GM23248 (cell line): ENCODE measurements at regions not wholly inside any gene's neighbourhood (a gene's known extent, or its start where the extent isn't known, plus 50 kb on each side); places are given as distances from the start of the nearest gene placed in this dataset.

Experiments
- DNase-seq: peaks from one replicate; pipeline ENCODE4 v3.0.0-alpha.2; 2015
- H2AFZ ChIP-seq: fragments of 200-600 bp; sonication (generic); 2 replicates; pipeline ENCODE4 v1.6.1; 2016; ENCODE audit warnings: antibody characterized with exemption
- H3F3A ChIP-seq: fragments of 200-600 bp; sonication (generic); 2 replicates; pipeline ENCODE4 v1.6.1; 2016; ENCODE audit warnings: mild to moderate bottlenecking, antibody characterized with exemption, mixed run types; ENCODE audit not compliant: insufficient read depth
- H3K27ac ChIP-seq: fragments of 200-600 bp; sonication (generic); 2 replicates; pipeline ENCODE4 v1.5.1; 2016; ENCODE audit warnings: mild to moderate bottlenecking
- H3K27me3 ChIP-seq: fragments of 200-600 bp; sonication (generic); replicated peaks from 2 replicates; pipeline ENCODE4 v1.6.1; 2016; ENCODE audit warnings: mild to moderate bottlenecking; ENCODE audit not compliant: insufficient read depth
- H3K36me3 ChIP-seq: fragments of 200-600 bp; sonication (generic); 2 replicates; pipeline ENCODE4 v1.6.1; 2016; ENCODE audit warnings: low read depth, mild to moderate bottlenecking
- H3K4me1 ChIP-seq: fragments of 200-600 bp; sonication (generic); 2 replicates; pipeline ENCODE4 v1.6.1; 2016; ENCODE audit warnings: mild to moderate bottlenecking; ENCODE audit not compliant: insufficient read depth
- H3K4me2 ChIP-seq: fragments of 200-600 bp; sonication (generic); one replicate; pipeline ENCODE4 v1.6.1; 2016; ENCODE audit warnings: mild to moderate bottlenecking; ENCODE audit not compliant: unreplicated experiment
- H3K4me3 ChIP-seq: fragments of 200-600 bp; sonication (generic); 2 replicates; pipeline ENCODE4 v1.5.1; 2016; ENCODE audit warnings: mild to moderate bottlenecking
- H3K79me2 ChIP-seq: fragments of 200-600 bp; sonication (generic); 2 replicates; pipeline ENCODE4 v1.6.1; 2016; ENCODE audit warnings: mild to moderate bottlenecking; ENCODE audit not compliant: insufficient read depth
- H3K9ac ChIP-seq: fragments of 200-600 bp; sonication (generic); 2 replicates; pipeline ENCODE4 v1.6.1; 2016; ENCODE audit warnings: mild to moderate bottlenecking
- H3K9me2 ChIP-seq: fragments of 200-600 bp; sonication (generic); 2 replicates; pipeline ENCODE4 v1.6.1; 2016; ENCODE audit warnings: mixed run types, mild to moderate bottlenecking, moderate library complexity; ENCODE audit not compliant: insufficient read depth
- H3K9me3 ChIP-seq: fragments of 200-600 bp; sonication (generic); one replicate; pipeline ENCODE4 v1.6.1; 2017; ENCODE audit warnings: low read depth
- H4K20me1 ChIP-seq: fragments of 200-600 bp; sonication (generic); 2 replicates; pipeline ENCODE4 v1.6.0; 2016; ENCODE audit not compliant: insufficient read depth
- EZH2 ChIP-seq: fragments of 200-600 bp; sonication (generic); IDR thresholded peaks from 2 replicates; pipeline ENCODE4 v1.6.1; 2018; ENCODE audit warnings: antibody characterized with exemption, mild to moderate bottlenecking; ENCODE audit not compliant: insufficient read depth, poor library complexity, severe bottlenecking
- EZH2phosphoT487 ChIP-seq: fragments of 200-600 bp; sonication (generic); IDR thresholded peaks from 2 replicates; pipeline ENCODE4 v1.6.1; 2018; ENCODE audit warnings: antibody characterized with exemption, moderate library complexity, mild to moderate bottlenecking, low read depth; ENCODE audit not compliant: insufficient read depth
- WGBS, 2 experiments: methylation state at CpG; one replicate each; pipeline ENCODE4 v1.1.6; 2015 to 2017; ENCODE audit warnings: low lambda C conversion rate in 2 of 2, low coverage in 1 of 2; ENCODE audit errors: missing lambda C conversion rate in 2 of 2; 5-methylcytosine and 5-hydroxymethylcytosine counted together
- in situ Hi-C: fragments of 300-500 bp; cut with MboI; formaldehyde crosslinking; loops from 2 replicates; pipeline ENCODE4 v1.15.0; 2020

DNA sequence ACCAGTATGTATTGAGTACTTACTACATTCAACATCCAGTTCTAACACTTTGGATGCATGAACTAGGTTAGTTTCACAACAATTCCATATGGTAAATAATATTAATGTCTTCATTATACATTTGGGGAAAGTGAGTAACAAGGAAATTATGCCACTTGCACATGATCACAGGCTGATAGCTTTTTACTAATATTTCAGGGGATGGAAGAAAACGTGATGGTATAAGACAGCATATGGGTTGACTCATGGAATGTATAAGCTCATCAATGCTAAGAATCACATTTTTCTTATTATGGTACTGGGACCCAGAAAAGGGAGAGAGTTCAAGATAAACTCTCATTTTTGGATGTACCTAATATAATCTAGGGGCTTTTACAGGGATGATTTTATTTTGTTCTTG lies 188.7 kb downstream of the MIAT start:
- Histone ChIP-seq H3K4me3 (no peak overlapping the region), H3K4me1 (no peaks in the 10 kb centered on the region), H3K79me2 (no peaks in the 10 kb centered on the region), H3K4me2 (no peak overlapping the region), H3K27me3 (no peaks in the 10 kb centered on the region), H3K36me3 (no peaks in the 10 kb centered on the region), H3F3A (no peaks in the 10 kb centered on the region; the same call in 1 of the 2 replicates), H3K9me2 (no peaks in the 10 kb centered on the region), H4K20me1 (no peaks in the 10 kb centered on the region), H2AFZ (no peak overlapping the region), H3K9me3 (no peaks in the 10 kb centered on the region), H3K9ac (no peak overlapping the region), H3K27ac (no peak overlapping the region)
- 78 to 81% methylated on average over 1 of the region's 1 CpG for WGBS, 2 experiments
- no peak for DNase-seq
- in situ Hi-C loops: loop anchor here (10.0 kb wide), 1 partner anchor 61 kb away; no protein-coding TSS in a partner anchor
- TF ChIP-seq EZH2 (no peak), EZH2phosphoT487 (no peak)

DNA sequence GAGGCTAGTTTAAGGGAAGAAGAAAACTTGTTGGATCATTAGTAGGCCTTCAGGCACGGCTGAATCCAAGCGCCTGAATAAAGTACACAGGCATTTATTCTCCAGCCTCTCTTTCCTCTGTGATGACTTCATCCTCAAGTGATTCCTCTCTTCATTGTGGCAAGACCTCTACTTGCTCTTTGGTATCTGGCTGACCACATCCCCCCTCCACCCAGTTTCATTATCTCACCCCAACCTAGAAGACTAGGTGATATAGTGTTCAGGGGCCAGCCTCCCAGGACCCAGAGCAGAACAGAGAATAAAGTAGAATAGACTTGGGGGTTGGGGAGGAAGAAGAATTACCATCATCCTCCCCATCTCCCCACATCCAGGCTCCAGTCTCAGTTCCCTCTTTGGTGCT lies 189.3 kb downstream of the MIAT start:
- no peaks in the 10 kb centered on the region for H3K36me3 ChIP-seq
- no peaks in the 10 kb centered on the region; the same call in 1 of the 2 replicates for H3F3A ChIP-seq
- H4K20me1 ChIP-seq: no peaks in the 10 kb centered on the region
- in situ Hi-C loops: loop anchor here (10.0 kb wide), 1 partner anchor 62 kb away; no protein-coding TSS in a partner anchor
- DNase-seq: no peak
- H3K9me3 ChIP-seq: no peaks in the 10 kb centered on the region
- no peaks in the 10 kb centered on the region for H3K79me2 ChIP-seq
- no peak overlapping the region for H2AFZ ChIP-seq
- H3K4me1 ChIP-seq: no peaks in the 10 kb centered on the region
- WGBS, 2 experiments: 96 to 97% methylated on average over 2 of the region's 2 CpGs
- no peak overlapping the region for H3K4me3 ChIP-seq
- no peaks in the 10 kb centered on the region for H3K27me3 ChIP-seq
- TF ChIP-seq EZH2 (no peak), EZH2phosphoT487 (no peak)
- H3K4me2 ChIP-seq: no peak overlapping the region
- H3K27ac ChIP-seq: no peak overlapping the region
- no peaks in the 10 kb centered on the region for H3K9me2 ChIP-seq
- H3K9ac ChIP-seq: no peak overlapping the region

DNA sequence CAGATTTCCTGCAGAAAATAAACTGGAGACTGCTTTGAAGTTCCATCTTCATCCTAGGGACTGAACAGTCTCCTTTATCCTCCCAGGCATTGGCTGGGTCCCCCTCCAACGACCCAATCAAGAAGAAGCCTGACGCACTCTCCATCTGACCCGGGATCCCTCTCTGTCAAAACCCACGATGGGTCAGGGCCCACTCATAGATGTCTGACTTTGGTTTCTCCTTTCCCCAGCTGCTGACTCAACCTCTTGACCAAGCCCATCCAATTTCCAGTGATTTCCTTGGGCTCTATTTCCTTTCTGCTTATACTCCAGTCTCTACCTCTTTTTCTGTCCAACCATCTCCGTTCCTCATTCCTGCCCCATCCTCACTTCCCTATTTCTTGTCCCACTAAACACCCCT lies 189.7 kb downstream of the MIAT start:
- Histone ChIP-seq H3K36me3 (no peaks in the 10 kb centered on the region), H3K9ac (no peak overlapping the region), H3K9me2 (no peaks in the 10 kb centered on the region), H3K4me1 (no peaks in the 10 kb centered on the region), H4K20me1 (no peaks in the 10 kb centered on the region), H2AFZ (no peak overlapping the region), H3K4me2 (no peak overlapping the region), H3K27ac (no peak overlapping the region), H3K27me3 (no peaks in the 10 kb centered on the region), H3K79me2 (no peaks in the 10 kb centered on the region), H3K4me3 (no peak overlapping the region), H3F3A (no peaks in the 10 kb centered on the region; the same call in 1 of the 2 replicates), H3K9me3 (no peaks in the 10 kb centered on the region)
- no peak for DNase-seq
- in situ Hi-C loops: loop anchor here (10.0 kb wide), 1 partner anchor 62 kb away; no protein-coding TSS in a partner anchor
- TF ChIP-seq EZH2phosphoT487 (no peak), EZH2 (no peak)
- 69 to 77% methylated on average over 5 of the region's 5 CpGs for WGBS, 2 experiments

DNA sequence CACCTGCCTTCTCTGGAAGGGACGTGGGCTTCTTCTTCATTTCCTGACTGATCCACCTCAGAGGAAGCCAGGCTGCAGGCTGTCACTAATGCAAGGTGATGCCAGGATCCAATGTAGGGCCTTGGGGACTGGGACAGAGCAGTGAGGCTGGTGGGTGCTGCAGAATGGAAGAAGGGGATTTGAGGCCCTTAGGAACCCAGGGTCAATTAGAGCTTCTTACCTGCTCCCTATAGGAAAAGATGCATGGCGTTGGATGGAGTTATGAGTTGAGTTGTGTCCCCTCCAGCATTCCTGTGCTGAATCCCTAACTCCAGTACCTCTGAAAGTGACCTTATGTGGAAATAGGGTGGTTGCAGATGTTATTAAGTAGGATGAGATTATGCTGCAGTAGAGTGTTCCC lies 190.4 kb downstream of the MIAT start:
- H3K9me2 ChIP-seq: no peaks in the 10 kb centered on the region
- H3K4me3 ChIP-seq: no peak overlapping the region
- no peak overlapping the region for H3K27ac ChIP-seq
- no peaks in the 10 kb centered on the region for H3K79me2 ChIP-seq
- in situ Hi-C loops: loop anchor here (10.0 kb wide), 1 partner anchor 63 kb away; no protein-coding TSS in a partner anchor
- H3K4me1 ChIP-seq: no peaks in the 10 kb centered on the region
- H2AFZ ChIP-seq: no peak overlapping the region
- DNase-seq: no peak
- no peak overlapping the region for H3K4me2 ChIP-seq
- 78 to 90% methylated on average over 2 of the region's 2 CpGs for WGBS, 2 experiments
- H4K20me1 ChIP-seq: no peaks in the 10 kb centered on the region
- no peaks in the 10 kb centered on the region for H3K9me3 ChIP-seq
- no peak overlapping the region for H3K9ac ChIP-seq
- H3F3A ChIP-seq: no peaks in the 10 kb centered on the region; the same call in 1 of the 2 replicates
- TF ChIP-seq EZH2phosphoT487 (no peak), EZH2 (no peak)
- H3K27me3 ChIP-seq: no peaks in the 10 kb centered on the region
- no peaks in the 10 kb centered on the region for H3K36me3 ChIP-seq

DNA sequence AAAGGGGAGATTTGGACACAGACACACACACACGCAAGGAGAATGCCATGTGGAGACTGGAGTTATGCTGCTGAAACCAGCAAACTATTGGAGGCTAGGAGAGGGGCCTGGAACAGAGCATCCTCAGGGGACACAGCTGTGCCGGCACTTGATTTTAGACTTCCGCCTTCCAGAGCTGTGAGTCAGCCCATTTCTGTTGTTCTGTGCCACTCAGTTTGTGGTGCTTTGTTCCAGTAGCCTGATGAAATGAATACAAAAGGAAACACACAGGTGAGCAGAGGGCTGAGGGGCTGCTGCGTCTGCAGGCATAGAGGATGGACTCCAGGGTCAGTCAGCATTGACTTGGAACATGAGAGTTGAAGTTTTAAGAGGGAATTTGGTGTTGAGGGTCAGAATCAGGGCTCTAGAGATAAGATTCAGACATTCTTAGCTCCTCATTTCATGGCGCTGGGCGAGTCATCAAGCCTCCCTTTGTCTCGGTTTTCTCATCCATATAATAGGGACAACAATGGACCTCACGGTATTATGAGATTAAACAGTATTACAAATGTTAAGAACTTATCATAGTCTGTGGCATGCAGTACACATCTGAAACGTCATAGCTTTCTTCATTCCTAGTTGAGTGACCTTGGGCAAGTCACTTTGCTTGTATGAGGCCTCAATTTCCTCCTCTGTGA lies 191.0 kb downstream of the MIAT start:
- Histone ChIP-seq H2AFZ (no peak overlapping the region), H4K20me1 (no peaks in the 10 kb centered on the region), H3F3A (no peaks in the 10 kb centered on the region; the same call in 1 of the 2 replicates), H3K4me3 (no peak overlapping the region), H3K27ac (no peak overlapping the region), H3K4me1 (no peaks in the 10 kb centered on the region), H3K9me3 (no peaks in the 10 kb centered on the region), H3K9me2 (no peaks in the 10 kb centered on the region), H3K4me2 (no peak overlapping the region), H3K9ac (no peak overlapping the region), H3K27me3 (no peaks in the 10 kb centered on the region), H3K79me2 (no peaks in the 10 kb centered on the region), H3K36me3 (no peaks in the 10 kb centered on the region)
- WGBS, 2 experiments: 76 to 78% methylated on average over 9 of the region's 9 CpGs
- DNase-seq: no peak
- TF ChIP-seq EZH2phosphoT487 (no peak), EZH2 (no peak)
- in situ Hi-C loops: loop anchor here (10.0 kb wide), 1 partner anchor 64 kb away; no protein-coding TSS in a partner anchor
